SK-N-SH (cell line): ENCODE measurements at regions not wholly inside any gene's neighbourhood (a gene's known extent, or its start where the extent isn't known, plus 50 kb on each side); places are given as distances from the start of the nearest gene placed in this dataset.

Experiments
- CTCF ChIA-PET: fragments of 300-600, 350-600 bp; formaldehyde crosslinking; extraction: SDS; loops from one replicate; lab custom pipeline; 2021; lab: Yijun Ruan, JAX
- POLR2A ChIA-PET: fragments of 350-600 bp; sonication (Branson Sonifier 250); formaldehyde crosslinking; extraction: SDS; loops from one replicate; lab custom pipeline; 2020; ENCODE audit warnings: antibody characterized with exemption, inconsistent platforms; lab: Yijun Ruan, JAX
- DNase-seq: peaks from one replicate; pipeline ENCODE4 v3.0.0; 2012
- H2AFZ ChIP-seq: fragments of 200-600 bp; sonication (generic); 2 replicates; pipeline ENCODE4 v1.8.1; 2016; ENCODE audit warnings: antibody characterized with exemption, mild to moderate bottlenecking, low read depth
- H3F3A ChIP-seq: fragments of 200-600 bp; sonication (generic); replicated peaks from 2 replicates; pipeline ENCODE3; 2016; ENCODE audit warnings: antibody characterized with exemption, mild to moderate bottlenecking; ENCODE audit not compliant: insufficient read depth
- H3K27ac ChIP-seq, 2 experiments: fragments of 200-500 bp in 1 of 2; fragments of 200-600 bp in 1 of 2; sonication (Bioruptor generic) in 1 of 2; sonication (generic), shearing (Covaris generic) in 1 of 2; 2 replicates each; pipeline versions ENCODE4 v1.5.1 to v1.6.1; 2014 to 2016; ENCODE audit warnings: low read depth in 2 of 2, inconsistent platforms in 1 of 2, low read length in 1 of 2, mild to moderate bottlenecking in 1 of 2, mixed read lengths in 1 of 2
- H3K27me3 ChIP-seq: fragments of 200-600 bp; sonication (generic), shearing (Covaris generic); 2 replicates; pipeline ENCODE4 v1.6.1; 2016; ENCODE audit warnings: mixed run types; ENCODE audit not compliant: insufficient read depth
- H3K36me3 ChIP-seq, 2 experiments: fragments of 200-500 bp in 1 of 2; fragments of 200-600 bp in 1 of 2; sonication (Bioruptor generic) in 1 of 2; sonication (generic) in 1 of 2; replicated peaks in 1 of 2; 2 replicates each; pipeline versions ENCODE3 to v1.5.1; 2014 to 2016; ENCODE audit warnings: low read length in 1 of 2, mild to moderate bottlenecking in 1 of 2; ENCODE audit not compliant: insufficient read depth in 2 of 2, control insufficient read depth in 1 of 2
- H3K4me1 ChIP-seq, 2 experiments: fragments of 200-500 bp in 1 of 2; fragments of 200-600 bp in 1 of 2; sonication (Bioruptor generic) in 1 of 2; sonication (generic), shearing (Covaris generic) in 1 of 2; 2 replicates each; pipeline versions ENCODE4 v1.5.1 to v1.6.1; 2014 to 2016; ENCODE audit warnings: low read depth in 1 of 2, low read length in 1 of 2, mixed run types in 1 of 2; ENCODE audit not compliant: insufficient read depth in 2 of 2, control insufficient read depth in 1 of 2
- H3K4me2 ChIP-seq: fragments of 200-600 bp; sonication (generic), shearing (Covaris generic); 2 replicates; pipeline ENCODE4 v1.6.1; 2017; ENCODE audit warnings: mixed run types
- H3K4me3 ChIP-seq, 2 experiments: fragments of 200-500 bp in 1 of 2; fragments of 200-600 bp in 1 of 2; sonication (Bioruptor generic) in 1 of 2; sonication (generic), shearing (Covaris generic) in 1 of 2; 2 replicates each; pipeline versions ENCODE4 v1.5.1 to v1.8.1; 2014 to 2016; ENCODE audit warnings: low read depth in 2 of 2, inconsistent platforms in 1 of 2, low read length in 1 of 2, mild to moderate bottlenecking in 1 of 2, mixed read lengths in 1 of 2, moderate library complexity in 1 of 2
- H3K79me2 ChIP-seq: fragments of 200-600 bp; sonication (generic); 2 replicates; pipeline ENCODE4 v1.8.1; 2017; ENCODE audit warnings: mild to moderate bottlenecking; ENCODE audit not compliant: insufficient read depth
- H3K9ac ChIP-seq: fragments of 200-600 bp; sonication (generic); 2 replicates; pipeline ENCODE4 v1.6.1; 2017; ENCODE audit warnings: mixed run types
- H3K9me2 ChIP-seq: fragments of 200-600 bp; sonication (generic); 2 replicates; pipeline ENCODE4 v1.6.1; 2017; ENCODE audit warnings: mixed run types
- H3K9me3 ChIP-seq: fragments of 200-600 bp; sonication (generic); 2 replicates; pipeline ENCODE4 v1.6.1; 2017; ENCODE audit warnings: mixed run types, mild to moderate bottlenecking, moderate library complexity
- H4K20me1 ChIP-seq: fragments of 200-600 bp; sonication (generic); 2 replicates; pipeline ENCODE4 v1.6.1; 2017; ENCODE audit warnings: mild to moderate bottlenecking, mixed run types; ENCODE audit not compliant: insufficient read depth
- CHD2 ChIP-seq: fragments of 150-350 bp; IDR thresholded peaks from 2 replicates; pipeline ENCODE4 v1.6.1; 2018; ENCODE audit warnings: low read length; ENCODE audit not compliant: partially characterized antibody
- FOSL2 ChIP-seq: IDR thresholded peaks from 2 replicates; pipeline ENCODE4 v1.4.0; 2012; ENCODE audit warnings: low read depth, mild to moderate bottlenecking, moderate library complexity, borderline replicate concordance
- GABPA ChIP-seq: IDR thresholded peaks from 2 replicates; pipeline ENCODE4 v1.4.0; 2012; ENCODE audit warnings: low read depth, mild to moderate bottlenecking
- IRF3 ChIP-seq: fragments of 150-350 bp; IDR thresholded peaks from 2 replicates; pipeline ENCODE4 v1.6.1; 2016; ENCODE audit warnings: mild to moderate bottlenecking, low read depth, low read length
- JUND ChIP-seq: IDR thresholded peaks from 2 replicates; pipeline ENCODE4 v1.4.0; 2012
- MAX ChIP-seq: IDR thresholded peaks from 2 replicates; pipeline ENCODE4 v1.4.0; 2012; ENCODE audit warnings: low read depth
- MEF2A ChIP-seq: IDR thresholded peaks from 2 replicates; pipeline ENCODE4 v1.4.0; 2012; ENCODE audit warnings: low read depth, borderline replicate concordance
- POLR2AphosphoS5 ChIP-seq: IDR thresholded peaks from 2 replicates; pipeline ENCODE4 v1.6.1; 2012; ENCODE audit warnings: low read depth, low read length
- RAD21 ChIP-seq: IDR thresholded peaks from 2 replicates; pipeline ENCODE4 v1.6.1; 2012; ENCODE audit warnings: mild to moderate bottlenecking, low read length
- REST ChIP-seq: IDR thresholded peaks from 2 replicates; pipeline ENCODE4 v1.6.1; 2012; ENCODE audit warnings: mild to moderate bottlenecking, low read depth, low read length, moderate library complexity
- RFX5 ChIP-seq: IDR thresholded peaks from 2 replicates; pipeline ENCODE4 v1.6.1; 2012; ENCODE audit warnings: mild to moderate bottlenecking, improper control_type of control experiment, low read length
- SIN3A ChIP-seq: IDR thresholded peaks from 2 replicates; pipeline ENCODE4 v1.6.1; 2012; ENCODE audit warnings: low read depth, mild to moderate bottlenecking, low read length, moderate library complexity, borderline replicate concordance
- SMC3 ChIP-seq: IDR thresholded peaks from 2 replicates; pipeline ENCODE4 v1.6.1; 2012; ENCODE audit warnings: low read depth, low read length, improper control_type of control experiment
- TCF12 ChIP-seq: IDR thresholded peaks from 2 replicates; pipeline ENCODE4 v1.4.0; 2012
- YY1 ChIP-seq: IDR thresholded peaks from 2 replicates; pipeline ENCODE4 v1.4.0; 2012; ENCODE audit warnings: low read depth, mild to moderate bottlenecking
- ZBTB33 ChIP-seq: IDR thresholded peaks from 2 replicates; pipeline ENCODE4 v1.4.0; 2012; ENCODE audit warnings: low read depth, borderline replicate concordance

- Histone ChIP-seq H3K4me3 (no peak overlapping the region), H3F3A (no peaks in the 10 kb centered on the region), H3K9ac (no peak overlapping the region), H3K9me2 (no peaks in the 10 kb centered on the region), H3K4me2 (no peak overlapping the region), H3K27me3 (no peaks in the 10 kb centered on the region; the same call in 1 of the 2 replicates), H3K79me2 (no peaks in the 10 kb centered on the region), H4K20me1 (no peaks in the 10 kb centered on the region), H3K27ac (no peak overlapping the region), H3K9me3 (no peaks in the 10 kb centered on the region), H2AFZ (no peak overlapping the region), H3K4me1 (no peaks in the 10 kb centered on the region), H3K36me3 (no peaks in the 10 kb centered on the region)
- TF ChIP-seq SIN3A (no peak), REST (no peak), MEF2A (no peak), POLR2AphosphoS5 (no peak), JUND (no peak), IRF3 (no peak), CHD2 (no peak), YY1 (no peak), RAD21 (no peak), SMC3 (no peak), ZBTB33 (no peak), MAX (no peak), GABPA (no peak), TCF12 (no peak), FOSL2 (no peak), RFX5 (no peak)
- DNase-seq = no peak
- POLR2A ChIA-PET = no interaction called here
- CTCF ChIA-PET = no interaction called here
Observed at GRCh38 chr4:31655328-31655727, 935.2 kb downstream of the PCDH7 start.
